GM06990 (cell line): ENCODE measurements at regions not wholly inside any gene's neighbourhood (a gene's known extent, or its start where the extent isn't known, plus 50 kb on each side); places are given as distances from the start of the nearest gene placed in this dataset.
A peak's percentile ranks its signal among the peaks of the same experiment; 100 is the strongest.

Experiments used
- DNase-seq: peaks from one replicate; pipeline ENCODE4 v3.0.0-alpha.2; 2011; ENCODE audit not compliant: insufficient read length; ENCODE audit errors: extremely low read depth
- H3K27me3 ChIP-seq: replicated peaks from 2 replicates; pipeline ENCODE4 v1.6.0; 2011; ENCODE audit warnings: low read length; ENCODE audit not compliant: control insufficient read depth, insufficient read depth
- H3K36me3 ChIP-seq: 2 replicates; pipeline ENCODE4 v1.5.1; 2011; ENCODE audit warnings: low read length; ENCODE audit not compliant: control insufficient read depth, insufficient read depth
- H3K4me3 ChIP-seq: replicated peaks from 2 replicates; pipeline ENCODE4 v1.5.1; 2011; ENCODE audit warnings: low read depth, mild to moderate bottlenecking, control low read depth, low read length
- CTCF ChIP-seq: IDR thresholded peaks from 2 replicates; pipeline ENCODE4 v1.5.1; 2011; ENCODE audit warnings: low read length, control low read depth, mild to moderate bottlenecking, inconsistent platforms; ENCODE audit not compliant: insufficient read depth, poor library complexity, severe bottlenecking

GRCh38 chr3:6657591-6657990 is 203.3 kb upstream of the GRM7 start:
- no peak overlapping the region for H3K4me3 ChIP-seq
- H3K36me3 ChIP-seq, result no peaks in the 10 kb centered on the region
- H3K27me3 ChIP-seq, result no peaks in the 10 kb centered on the region
- TF ChIP-seq CTCF, result no peak
- DNase-seq, result no peak

- H3K4me3 ChIP-seq, result no peak overlapping the region
- no peaks in the 10 kb centered on the region for H3K27me3 ChIP-seq
- no peaks in the 10 kb centered on the region for H3K36me3 ChIP-seq
- DNase-seq, result no peak
- no peak for TF ChIP-seq CTCF
These were observed 193.6 kb upstream of the GRM7 start for GRCh38 chr3:6667354-6667753.

- no peak for DNase-seq
- H3K36me3 ChIP-seq, result no peaks in the 10 kb centered on the region
- no peak overlapping the region for H3K4me3 ChIP-seq
- H3K27me3 ChIP-seq, result no peaks in the 10 kb centered on the region
- no peak for TF ChIP-seq CTCF
These were observed 189.6 kb upstream of the GRM7 start for GRCh38 chr3:6671363-6671762.

- peak; percentile 23 for DNase-seq
- H3K4me3 ChIP-seq, result no peak overlapping the region
- TF ChIP-seq CTCF, result peak; percentile 10
- no peaks in the 10 kb centered on the region for H3K27me3 ChIP-seq
- H3K36me3 ChIP-seq, result no peaks in the 10 kb centered on the region
These were observed 181.4 kb upstream of the GRM7 start for GRCh38 chr3:6679510-6679909.

- DNase-seq, result peak; percentile 64
- no peaks in the 10 kb centered on the region for H3K27me3 ChIP-seq
- H3K36me3 ChIP-seq, result no peaks in the 10 kb centered on the region
- no peak overlapping the region; the same call in 1 of the 2 replicates for H3K4me3 ChIP-seq
- TF ChIP-seq CTCF, result no peak
These were observed 180.7 kb upstream of the GRM7 start for GRCh38 chr3:6680119-6680806.

GRCh38 chr3:6697285-6697684 is 163.6 kb upstream of the GRM7 start:
- no peak for TF ChIP-seq CTCF
- no peaks in the 10 kb centered on the region for H3K36me3 ChIP-seq
- H3K27me3 ChIP-seq, result no peaks in the 10 kb centered on the region
- H3K4me3 ChIP-seq, result no peak overlapping the region
- DNase-seq, result no peak
